Embryonic facial prominence (tissue), 1 donor: ENCODE measurements at regions not wholly inside any gene's neighbourhood (a gene's known extent, or its start where the extent isn't known, plus 50 kb on each side); places are given as distances from the start of the nearest gene placed in this dataset.

Experiments
- DNase-seq: peaks from one replicate; pipeline ENCODE4 v3.0.0-alpha.2; 2016; ENCODE audit errors: extremely low spot score

- DNase-seq = no peak
Measured at GRCh38 chr14:38774162-38774561, 328.9 kb downstream of the SEC23A start.

DNA sequence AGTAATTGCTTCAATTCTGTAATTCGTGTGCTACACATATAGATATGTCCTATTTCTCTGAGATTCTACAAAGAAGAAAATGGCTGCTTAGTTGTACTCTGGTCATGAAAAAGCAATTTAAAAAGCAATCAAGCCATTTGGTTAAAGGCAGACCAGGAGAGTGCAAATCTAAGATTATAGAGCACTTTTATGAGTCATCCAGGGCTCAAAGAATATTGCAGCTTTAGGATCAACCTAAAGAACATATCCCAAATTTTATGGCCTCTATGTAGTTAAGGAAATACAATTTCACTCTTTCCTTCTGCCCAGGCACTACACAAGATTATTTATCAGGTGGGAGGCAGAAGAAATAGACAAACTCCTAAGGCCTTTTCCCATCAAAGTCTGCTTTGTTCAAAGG lies 332.8 kb downstream of the SEC23A start:
- DNase-seq = no peak

DNA sequence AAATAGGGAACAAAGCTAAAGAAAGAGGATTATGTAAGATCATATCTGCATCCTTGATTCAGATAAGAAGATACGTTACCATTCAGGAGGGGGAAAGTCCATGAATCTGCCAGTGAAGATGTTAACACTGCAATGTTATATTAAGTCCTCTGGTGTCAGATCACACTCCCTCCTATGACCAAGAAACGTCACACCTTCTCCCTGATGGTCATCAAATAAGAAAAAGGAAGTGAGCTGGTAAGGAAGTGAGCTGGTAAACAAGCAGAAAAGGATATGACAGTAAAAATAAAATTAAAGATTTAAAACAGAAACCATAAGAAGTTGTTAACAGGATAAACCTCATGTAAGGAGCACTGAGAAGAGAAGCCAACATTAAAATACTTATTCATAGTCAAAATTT lies 340.2 kb downstream of the SEC23A start:
- no peak for DNase-seq

GRCh38 chr14:38762426-38762825 lies 340.6 kb downstream of the SEC23A start:
- DNase-seq = no peak

DNA sequence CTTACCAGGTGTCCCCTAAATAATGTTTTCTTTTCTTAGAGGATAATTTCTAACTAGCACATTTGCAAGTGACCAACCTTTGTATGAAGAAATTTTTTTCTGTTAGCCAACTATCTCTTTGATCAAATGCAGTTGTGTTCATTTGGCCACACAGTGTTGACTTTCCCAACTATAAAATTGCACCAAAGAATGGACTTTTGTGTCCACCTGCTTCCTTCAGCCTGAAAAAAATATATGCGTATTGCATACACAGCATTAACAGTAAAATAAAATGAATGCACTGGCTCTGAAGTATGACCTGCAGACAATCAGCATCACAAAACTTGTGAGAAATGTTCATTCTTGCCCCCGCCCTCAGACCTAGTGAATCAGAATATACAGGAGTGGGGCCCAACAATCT lies 342.0 kb downstream of the SEC23A start:
- no peak for DNase-seq

DNA sequence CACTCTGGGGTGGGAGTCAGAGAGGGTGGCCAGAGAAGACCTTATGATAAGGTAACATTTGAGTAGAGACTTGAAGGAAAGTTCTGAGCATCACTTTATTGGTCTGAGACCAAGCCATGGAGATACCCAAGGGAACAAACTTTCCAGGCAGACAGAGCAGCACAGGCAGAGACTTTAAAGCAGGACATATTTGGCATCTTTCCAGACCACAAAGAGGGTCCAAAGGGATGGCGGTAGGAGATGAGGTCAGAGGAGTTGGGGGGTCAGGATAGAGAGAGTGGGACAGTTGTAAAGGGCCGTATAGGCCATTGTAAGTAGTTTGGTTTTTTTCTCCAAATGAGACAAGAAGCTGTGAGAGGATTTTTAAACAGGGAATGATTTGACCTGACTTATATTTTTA lies 344.4 kb downstream of the SEC23A start:
- no peak for DNase-seq

DNA sequence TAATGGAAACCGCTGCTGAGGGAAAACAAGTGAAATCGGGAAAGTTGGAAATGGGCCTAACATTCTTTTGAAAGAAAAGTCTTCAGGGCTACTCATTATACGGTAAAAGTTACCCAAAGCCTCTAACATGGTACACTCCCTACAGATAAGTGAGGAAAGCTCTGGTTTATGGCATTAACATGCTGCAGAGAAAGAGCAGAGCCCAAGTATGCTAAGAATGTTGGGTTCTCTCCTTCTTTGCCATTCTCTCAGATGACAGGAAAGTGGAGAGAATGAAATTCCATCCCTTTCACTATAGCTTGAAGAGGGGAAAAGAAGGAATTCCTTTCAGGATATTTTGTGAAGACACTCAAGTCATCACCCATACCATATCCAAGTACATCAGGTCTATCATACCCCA lies 348.0 kb downstream of the SEC23A start:
- DNase-seq = no peak

DNA sequence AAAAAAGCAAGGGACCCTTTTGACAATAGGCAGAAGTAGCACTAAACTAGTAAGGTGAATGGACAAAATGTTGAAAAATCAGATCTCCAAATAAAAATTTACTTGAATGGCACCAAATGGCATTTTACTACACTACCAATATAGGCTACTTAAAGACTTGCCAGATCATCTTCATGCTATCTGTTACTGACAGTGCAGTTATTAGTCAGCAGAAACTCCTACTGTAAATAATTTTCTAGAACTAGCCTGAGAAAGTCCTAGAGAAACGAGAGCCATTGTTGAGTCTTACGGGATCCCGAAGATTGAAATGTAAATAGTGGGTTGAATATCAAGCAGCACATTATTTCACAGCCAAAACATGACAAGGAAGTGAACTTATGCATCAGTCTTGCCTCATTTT lies 350.3 kb downstream of the SEC23A start:
- no peak for DNase-seq

DNA sequence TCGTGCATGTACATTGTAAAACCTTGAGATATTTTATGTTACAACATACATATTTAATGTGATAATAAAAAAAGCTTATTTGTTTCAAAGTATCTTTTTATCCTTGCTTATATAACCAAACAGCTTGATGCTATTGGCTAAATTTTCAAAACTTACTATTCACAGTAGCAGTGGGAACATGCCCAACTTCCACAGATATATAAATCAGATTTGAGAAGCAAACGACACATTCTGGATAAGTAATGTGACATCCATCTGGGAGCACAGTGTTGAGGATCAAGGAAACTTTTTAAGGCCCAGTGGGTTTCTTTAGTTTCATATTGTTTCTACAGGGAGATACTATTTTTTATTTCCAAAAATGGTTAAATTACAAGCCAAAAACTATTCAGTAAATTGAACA lies 350.7 kb downstream of the SEC23A start:
- no peak for DNase-seq

DNA sequence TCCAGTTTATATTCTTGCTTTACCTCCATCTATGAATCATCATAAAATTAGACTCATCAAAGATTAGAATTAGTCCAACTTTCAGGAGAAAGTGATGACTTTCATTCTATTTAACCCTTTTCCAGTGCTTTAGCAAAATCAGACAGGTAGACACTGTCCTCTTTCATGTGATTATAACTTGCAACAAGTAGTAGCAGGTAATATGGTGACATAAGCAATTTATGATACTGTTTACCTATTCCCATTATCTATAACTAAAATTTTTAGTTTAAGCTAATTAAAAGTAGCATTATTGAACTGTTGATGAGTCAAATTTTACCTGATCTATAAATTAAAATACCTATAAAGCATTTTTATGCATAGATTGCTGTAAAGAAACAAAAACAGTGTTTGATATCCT lies 351.6 kb downstream of the SEC23A start:
- DNase-seq = no peak

- no peak for DNase-seq
Measured at GRCh38 chr14:38749936-38750335, 353.1 kb downstream of the SEC23A start.

GRCh38 chr14:38745861-38746260 lies 357.2 kb downstream of the SEC23A start:
- no peak for DNase-seq

DNA sequence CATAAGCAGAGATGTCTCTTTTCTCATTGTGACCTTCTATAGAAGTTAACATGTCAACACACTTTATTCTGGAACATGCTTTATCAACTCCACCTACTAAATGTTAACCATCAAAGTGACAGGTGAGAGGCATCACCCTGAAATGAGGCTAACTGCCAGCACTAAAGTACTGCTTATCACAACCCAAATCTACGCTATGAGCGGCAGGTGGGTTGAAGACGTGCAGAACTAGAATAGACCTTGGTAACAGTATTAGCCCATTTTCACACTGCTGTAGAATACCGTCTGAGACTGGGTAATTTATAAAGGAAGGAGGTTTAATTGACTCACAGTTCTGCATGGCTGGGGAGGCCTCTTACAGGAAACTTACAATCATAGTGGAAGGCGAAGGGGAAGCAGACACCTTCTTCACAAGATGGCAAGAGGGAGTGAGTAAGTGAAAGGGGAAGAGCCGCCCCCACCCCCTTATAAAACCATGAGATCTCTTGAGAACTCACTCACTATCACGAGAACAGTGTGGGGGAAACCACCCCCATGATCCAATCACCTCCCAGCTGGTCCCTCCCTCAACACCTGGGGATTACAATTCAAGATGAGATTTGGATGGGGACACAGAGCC lies 359.0 kb downstream of the SEC23A start:
- no peak for DNase-seq

- no peak for DNase-seq
Measured at GRCh38 chr14:38737686-38738407, 365.2 kb downstream of the SEC23A start.

DNA sequence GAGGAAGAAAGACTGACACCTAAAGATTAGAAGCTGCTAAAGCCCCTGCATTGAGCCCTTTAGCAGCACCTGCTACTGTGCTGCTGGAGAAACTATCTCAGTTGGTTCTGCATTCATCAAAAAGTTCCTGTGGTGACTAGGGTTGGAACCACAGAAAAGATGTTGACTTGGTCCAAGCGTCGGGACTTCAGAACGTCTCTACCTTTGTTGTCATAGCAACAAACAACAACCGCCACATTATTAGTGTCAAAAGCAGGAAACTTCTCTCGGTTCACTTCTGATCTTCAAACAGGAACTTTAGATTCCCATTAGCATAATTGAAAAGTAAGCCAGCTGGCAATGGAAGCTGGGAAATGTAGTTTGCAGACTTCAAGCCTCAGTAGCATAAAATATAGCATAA lies 368.0 kb downstream of the SEC23A start:
- no peak for DNase-seq

DNA sequence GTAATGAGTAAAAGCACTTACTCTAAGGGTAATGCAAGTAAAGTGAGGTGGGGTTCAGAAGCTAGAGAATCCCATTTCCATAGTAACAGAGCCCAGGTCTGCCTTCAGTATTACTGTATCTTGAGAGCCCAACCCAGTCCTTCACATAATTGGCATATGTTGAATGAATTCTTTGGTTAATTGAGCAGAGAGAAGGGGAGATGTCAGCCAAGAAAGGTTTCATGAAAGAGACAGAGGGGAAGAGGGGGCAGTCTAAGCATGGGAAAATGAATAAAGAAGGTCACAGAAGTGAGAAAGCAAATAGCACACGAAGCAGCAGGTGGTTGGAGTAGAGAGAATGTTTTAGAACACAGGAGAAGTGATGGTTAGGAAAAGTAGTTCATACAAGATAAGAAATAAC lies 371.1 kb downstream of the SEC23A start:
- DNase-seq = no peak

DNA sequence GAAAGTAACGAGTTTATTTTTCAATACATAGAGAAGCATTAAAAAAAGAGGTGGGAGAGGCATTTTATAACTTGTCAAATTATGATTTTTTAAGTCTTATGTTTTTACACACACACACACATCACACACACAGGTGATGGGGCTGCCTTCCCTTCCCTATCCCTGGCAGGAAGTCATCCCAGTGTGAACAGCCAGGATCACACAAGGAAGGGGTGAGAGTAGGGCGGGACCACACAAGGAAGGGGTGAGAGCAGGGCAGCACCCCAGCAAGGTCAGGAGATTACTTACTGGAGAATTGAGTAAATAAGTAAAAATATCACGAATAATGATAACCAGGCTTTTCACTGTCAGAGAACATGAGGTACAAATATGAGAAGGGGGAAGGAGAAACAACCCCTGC lies 372.6 kb downstream of the SEC23A start:
- no peak for DNase-seq

DNA sequence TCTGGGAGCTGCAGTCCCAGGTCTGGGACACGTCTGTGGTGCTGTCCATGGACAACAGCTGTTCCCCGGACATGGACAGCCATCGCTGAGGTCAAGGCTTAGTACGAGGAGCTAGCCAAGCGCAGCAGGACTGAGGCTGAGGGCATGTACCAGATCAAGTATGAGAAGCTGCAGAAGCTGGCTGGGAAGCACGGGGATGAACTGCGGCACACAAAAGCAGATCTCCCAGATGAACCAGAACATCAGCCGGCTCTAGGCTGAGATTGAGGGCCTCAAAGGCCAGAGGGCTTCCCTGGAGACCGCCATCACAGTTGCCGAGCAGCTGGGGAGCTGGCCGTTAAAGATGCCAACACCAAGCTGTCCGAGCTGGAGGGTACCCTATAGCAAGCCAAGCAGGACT lies 375.3 kb downstream of the SEC23A start:
- DNase-seq = no peak

- DNase-seq = no peak
Measured at GRCh38 chr14:38724621-38725020, 378.4 kb downstream of the SEC23A start.

DNA sequence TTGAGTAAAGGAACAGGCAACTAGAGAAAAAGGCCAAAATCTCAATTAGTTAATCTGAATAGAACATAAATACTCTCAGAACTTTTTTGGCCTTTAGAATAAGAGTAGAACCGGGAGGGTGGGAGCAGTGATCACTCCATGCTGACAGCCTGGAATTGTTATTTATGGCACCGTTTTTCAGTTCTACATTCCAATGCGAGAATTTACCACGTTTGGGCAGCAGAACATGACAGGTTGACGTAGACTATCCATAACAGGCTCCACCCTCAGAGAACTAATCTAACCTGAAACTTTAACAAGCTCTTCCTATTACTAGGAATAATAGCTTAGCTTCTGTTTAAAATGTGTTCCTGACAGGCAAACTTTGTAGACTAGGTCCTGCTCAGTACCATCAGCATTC lies 379.1 kb downstream of the SEC23A start:
- DNase-seq = no peak

DNA sequence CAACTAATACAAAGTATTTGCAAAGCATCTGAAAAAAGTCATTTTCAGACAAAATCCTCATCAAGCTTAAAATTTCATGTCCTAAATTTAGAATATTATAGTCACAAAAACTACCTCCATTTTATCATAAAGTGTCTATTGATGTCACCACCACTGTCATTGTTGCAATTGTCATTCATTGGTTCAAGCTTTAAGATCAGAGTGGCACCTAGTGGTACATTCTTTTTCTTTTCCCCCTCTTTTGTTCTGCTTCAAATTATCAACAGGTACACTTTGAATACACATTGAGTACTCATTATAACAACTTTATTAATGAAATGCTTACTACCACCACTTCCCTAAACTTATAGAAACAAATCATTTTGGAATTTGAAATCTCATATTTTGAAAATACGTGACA lies 379.8 kb downstream of the SEC23A start:
- DNase-seq = no peak

GRCh38 chr14:38721822-38722431 lies 381.1 kb downstream of the SEC23A start:
- no peak for DNase-seq

DNA sequence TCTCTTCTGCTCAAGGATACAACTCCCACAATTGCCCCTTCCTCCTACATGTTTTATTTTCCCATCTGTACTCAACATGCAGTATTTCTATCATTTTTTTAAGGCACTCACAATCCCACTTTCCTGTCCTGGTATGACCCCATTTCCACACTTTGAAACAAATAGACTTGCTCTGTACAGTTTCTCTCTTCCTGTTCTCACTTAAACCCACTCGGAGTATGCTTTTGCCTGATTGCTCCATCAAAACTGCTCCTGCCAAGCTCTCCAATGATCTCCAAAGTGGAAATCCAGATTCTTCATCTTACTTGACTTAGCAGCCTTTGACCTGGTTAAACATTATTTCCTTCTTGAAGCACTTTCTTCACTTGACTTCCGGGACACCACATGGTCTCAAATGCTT lies 384.5 kb downstream of the SEC23A start:
- no peak for DNase-seq
